ENCODE measurements at regions not wholly inside any gene's neighbourhood (a gene's known extent, or its start where the extent isn't known, plus 50 kb on each side); places are given as distances from the start of the nearest gene placed in this dataset.
"Not testable (repeated sequence)": the region's sequence is repeated elsewhere in the genome, so short reads cannot be mapped to it uniquely, and the experiment has no call there.

DNA sequence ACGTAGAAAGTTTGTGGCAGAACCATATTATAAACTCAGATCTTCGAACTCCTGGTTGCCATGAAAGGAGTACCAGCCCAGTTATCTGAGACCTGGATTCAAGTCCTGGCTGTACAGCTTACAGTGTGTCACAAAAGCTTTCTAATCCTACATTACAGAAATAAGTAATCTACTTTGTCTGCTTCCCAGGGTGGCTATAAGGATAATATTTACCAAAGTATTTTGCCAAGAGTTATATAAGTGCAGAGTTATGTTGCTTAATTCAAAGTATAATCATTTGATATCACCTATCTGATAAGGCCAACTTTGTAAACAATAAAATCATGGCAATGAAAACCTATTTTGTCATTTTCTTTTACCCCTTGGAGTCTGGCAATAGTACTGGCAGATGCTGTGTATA, 381.6 kb downstream of the NDFIP2 start:
- no peak for ATAC-seq

DNA sequence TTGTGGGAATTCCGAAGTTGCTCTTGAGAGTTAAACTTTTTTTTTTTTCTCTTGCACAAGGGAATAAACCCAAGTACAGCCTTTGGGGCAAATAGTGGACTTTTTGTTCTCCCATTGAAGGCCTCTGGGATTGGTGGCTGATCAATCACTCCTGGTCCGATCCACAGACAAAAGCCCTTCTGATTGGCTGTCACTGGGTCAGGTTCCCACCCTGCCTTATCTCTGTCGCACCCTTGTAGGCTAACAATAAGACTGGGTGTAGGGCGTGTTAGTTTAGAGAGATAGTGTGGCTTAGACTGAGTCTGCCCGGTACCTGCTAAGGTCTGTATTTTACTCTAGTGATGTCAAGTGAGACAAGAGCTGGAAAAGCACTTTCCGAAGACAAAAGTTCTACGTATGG, 380.8 kb downstream of the NDFIP2 start:
- ATAC-seq = no peak

GRCh38 chr13:79860791-79861190, 379.8 kb downstream of the NDFIP2 start:
- ATAC-seq = no peak

- no peak for ATAC-seq
Observed at GRCh38 chr13:79859756-79860155, 378.8 kb downstream of the NDFIP2 start.

DNA sequence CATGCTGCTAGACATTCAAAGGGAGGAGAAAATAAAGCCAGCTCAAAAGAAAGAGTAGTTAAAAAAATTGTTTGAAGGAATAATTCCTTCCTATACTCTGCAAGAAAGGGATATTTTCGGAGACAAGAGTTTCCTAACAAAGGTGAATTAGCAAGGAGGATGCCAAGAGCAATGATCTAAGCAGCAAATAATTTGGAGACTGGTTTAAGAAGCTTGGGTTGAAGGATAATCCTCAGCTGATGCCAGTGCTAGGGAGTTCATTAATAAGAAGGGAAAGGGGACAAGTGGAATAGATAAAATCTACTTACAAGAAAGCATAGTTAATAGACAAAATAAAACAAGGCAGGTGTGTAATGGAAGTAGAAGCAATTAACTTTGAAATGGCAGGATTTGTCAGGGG, 372.3 kb downstream of the NDFIP2 start:
- ATAC-seq = no peak

GRCh38 chr13:79851318-79851717, 370.4 kb downstream of the NDFIP2 start:
- ATAC-seq = no peak

- ATAC-seq = no peak
Observed at GRCh38 chr13:79847882-79848592, 367.1 kb downstream of the NDFIP2 start.

- ATAC-seq = no peak
Observed at GRCh38 chr13:79846386-79846785, 365.4 kb downstream of the NDFIP2 start.

- ATAC-seq = no peak
Observed at GRCh38 chr13:79837741-79838450, 356.9 kb downstream of the NDFIP2 start.

DNA sequence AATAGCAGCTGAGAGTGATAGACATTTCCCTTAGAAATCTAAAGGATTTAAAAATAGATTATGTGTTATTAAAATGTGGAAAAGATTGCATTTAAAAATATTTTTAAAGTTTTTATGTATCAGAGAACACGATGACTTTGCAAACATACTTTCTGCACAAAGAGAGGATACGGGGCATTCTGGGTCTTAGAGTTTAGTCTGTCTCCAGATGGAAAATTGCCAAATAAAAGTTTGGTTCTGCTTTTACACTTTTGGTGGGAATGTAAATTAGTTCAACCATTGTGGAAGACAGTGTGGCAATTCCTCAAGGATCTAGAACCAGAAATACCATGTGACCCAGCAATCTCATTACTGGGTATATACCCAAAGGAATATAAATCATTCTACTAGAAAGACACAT, 355.2 kb downstream of the NDFIP2 start:
- not testable (repeated sequence) for ATAC-seq

DNA sequence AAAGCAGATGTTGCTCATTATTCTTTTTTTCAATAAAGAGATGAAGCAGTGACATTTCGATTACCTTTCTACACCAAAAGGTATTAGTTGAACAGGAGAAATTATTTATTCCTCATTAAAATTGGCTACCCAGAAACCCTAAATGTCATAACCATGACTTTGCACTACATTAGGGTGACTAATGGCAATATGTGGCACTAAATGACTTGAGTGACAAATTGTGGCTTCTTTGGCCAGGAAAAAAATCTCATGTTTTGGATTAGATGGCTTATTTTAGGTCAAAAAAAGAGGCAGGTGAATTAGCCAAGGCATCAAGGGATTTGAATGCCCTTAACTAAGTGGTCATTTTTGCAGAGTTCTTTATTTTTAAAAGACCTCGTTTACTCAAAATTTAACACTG, 353.9 kb downstream of the NDFIP2 start:
- ATAC-seq = no peak

- no peak for ATAC-seq
Observed at GRCh38 chr13:79833991-79834390, 353.0 kb downstream of the NDFIP2 start.

DNA sequence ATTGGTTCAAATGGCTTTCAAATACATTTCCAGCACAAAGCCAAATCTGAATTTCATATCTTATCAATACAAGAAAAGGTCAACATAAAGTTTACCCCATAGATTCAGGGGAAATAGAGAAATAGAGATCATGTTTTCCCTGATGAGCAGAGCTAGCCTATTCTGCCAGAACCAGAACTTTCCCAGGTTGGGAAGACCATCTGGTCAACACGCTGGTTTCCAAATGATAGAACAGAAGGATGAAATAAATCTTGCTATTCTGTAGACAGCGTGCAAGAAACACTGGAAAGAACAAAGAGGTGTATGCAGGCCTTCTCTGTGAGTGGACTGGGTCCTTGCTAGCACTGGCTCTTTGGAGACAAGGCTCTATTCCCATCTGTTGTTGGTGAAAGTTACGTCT, 350.6 kb downstream of the NDFIP2 start:
- no peak for ATAC-seq

GRCh38 chr13:79830945-79831344, 350.0 kb downstream of the NDFIP2 start:
- no peak for ATAC-seq

DNA sequence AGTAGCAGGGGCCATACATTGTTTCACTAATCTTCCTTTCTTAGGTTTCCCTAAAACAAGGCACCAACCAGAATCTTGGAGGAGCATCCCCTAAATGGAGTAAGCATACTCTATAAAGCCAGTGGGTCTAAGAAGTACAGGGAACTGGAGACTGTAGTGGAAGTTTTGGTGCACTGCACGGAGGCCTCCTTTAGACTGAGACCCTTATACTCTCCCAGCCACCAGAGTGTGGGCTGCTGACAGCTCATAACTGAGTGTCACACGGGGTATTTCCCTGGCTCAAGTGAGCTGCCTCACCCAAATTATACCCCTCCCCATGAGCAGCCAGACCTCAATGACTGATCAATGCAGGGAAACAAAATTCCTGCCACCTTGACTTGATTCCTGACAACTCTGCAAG, 349.5 kb downstream of the NDFIP2 start:
- no peak for ATAC-seq

DNA sequence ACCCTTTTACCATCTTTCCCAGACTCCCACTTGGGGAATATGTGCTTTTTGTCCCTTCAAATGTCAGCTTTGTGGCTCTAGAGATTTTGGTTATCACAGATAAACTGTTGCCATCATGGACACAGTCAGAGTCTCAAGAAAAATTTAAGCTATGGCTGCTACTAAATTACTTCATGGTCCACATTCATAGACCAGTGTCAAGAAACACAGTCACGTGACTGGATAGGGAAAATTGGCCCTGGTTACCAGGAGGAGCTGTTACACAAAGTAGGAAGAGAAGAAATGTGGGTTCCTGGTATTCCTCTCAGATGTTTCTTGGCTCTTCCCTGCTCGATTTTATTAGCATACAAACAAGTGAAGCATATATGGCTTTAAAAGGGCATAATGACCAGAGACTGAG, 348.9 kb downstream of the NDFIP2 start:
- ATAC-seq = no peak

DNA sequence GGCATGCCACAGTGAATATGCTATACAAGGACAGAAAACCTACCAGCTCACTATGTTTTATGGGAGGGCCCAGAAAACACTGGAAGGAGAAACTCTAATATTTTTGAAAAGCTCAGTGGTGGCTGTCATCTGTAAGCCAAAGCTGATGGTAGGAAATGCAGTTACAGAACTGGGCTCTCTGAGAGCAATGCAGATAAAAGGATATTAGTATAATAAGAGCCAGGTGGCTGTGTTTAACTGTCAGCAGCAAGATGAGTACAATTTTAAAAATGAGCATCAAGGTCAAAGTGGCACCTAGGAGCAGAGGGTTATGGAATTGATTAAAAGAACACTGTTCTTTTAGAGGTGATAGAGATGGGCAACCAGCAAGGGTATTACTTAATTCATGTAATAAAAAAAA, 345.0 kb downstream of the NDFIP2 start:
- ATAC-seq = no peak

GRCh38 chr13:79815041-79815440, 334.1 kb downstream of the NDFIP2 start:
- ATAC-seq = no peak

GRCh38 chr13:79812070-79812850, 331.3 kb downstream of the NDFIP2 start:
- ATAC-seq = no peak

GRCh38 chr13:79811170-79811569, 330.2 kb downstream of the NDFIP2 start:
- ATAC-seq = no peak

DNA sequence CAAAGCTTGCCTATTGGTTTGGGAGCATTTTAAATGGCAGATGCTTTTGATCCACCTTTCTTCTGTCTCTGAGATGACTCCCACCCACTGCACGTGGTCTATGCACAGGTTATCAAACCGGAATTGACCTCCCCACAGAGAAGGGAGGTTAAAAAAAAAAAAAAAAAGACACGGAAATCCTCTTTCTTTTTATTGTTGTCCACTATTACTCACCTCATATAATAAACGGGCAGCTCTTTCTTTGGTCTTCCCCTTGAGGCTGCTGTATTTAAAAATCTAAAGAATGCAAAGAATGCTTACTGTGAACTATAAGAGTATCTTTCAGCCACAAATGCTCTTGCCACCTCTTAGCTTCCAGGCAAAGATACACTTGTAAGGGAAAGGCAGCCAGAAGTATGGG, 329.7 kb downstream of the NDFIP2 start:
- no peak for ATAC-seq

DNA sequence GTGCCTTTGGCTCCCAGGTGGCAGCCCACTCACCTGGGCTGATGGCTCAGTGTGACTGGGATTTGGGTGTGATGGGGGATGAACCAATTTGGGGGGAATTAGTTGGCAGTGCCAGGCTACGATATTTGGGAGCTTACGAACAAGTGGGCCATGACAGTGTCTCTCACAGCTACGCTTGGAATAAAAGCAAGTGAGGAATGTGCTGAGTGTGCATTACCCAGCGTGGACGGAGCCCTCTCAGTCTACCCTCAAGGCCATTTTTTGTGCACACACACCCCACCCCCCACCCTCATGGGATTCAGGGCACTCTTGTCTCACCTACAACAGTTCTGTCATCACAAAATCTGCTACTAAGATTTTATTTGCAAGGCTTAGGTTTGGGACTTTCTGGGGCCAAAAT, 329.1 kb downstream of the NDFIP2 start:
- ATAC-seq = no peak

- ATAC-seq = no peak
Observed at GRCh38 chr13:79808475-79808874, 327.5 kb downstream of the NDFIP2 start.

GRCh38 chr13:79807554-79807953, 326.6 kb downstream of the NDFIP2 start:
- ATAC-seq = no peak

Data from activated CD4-positive, CD25-positive, alpha-beta regulatory T cell treated with anti-CD3 and anti-CD28 coated beads, Interleukin-2, amount 50 U/mL, for 24 hours (primary cell).